Epidermal melanocyte (primary cell): ENCODE measurements at regions not wholly inside any gene's neighbourhood (a gene's known extent, or its start where the extent isn't known, plus 50 kb on each side); places are given as distances from the start of the nearest gene placed in this dataset.
"Not testable (repeated sequence)": the region's sequence is repeated elsewhere in the genome, so short reads cannot be mapped to it uniquely, and the experiment has no call there.

Source experiments
- DNase-seq: peaks from one replicate; pipeline ENCODE4 v3.0.0; 2011; ENCODE audit warnings: low spot score; ENCODE audit not compliant: insufficient read length

GRCh38 chr11:31959716-31960115, 131.2 kb upstream of the RCN1 start:
- DNase-seq: no peak

DNA sequence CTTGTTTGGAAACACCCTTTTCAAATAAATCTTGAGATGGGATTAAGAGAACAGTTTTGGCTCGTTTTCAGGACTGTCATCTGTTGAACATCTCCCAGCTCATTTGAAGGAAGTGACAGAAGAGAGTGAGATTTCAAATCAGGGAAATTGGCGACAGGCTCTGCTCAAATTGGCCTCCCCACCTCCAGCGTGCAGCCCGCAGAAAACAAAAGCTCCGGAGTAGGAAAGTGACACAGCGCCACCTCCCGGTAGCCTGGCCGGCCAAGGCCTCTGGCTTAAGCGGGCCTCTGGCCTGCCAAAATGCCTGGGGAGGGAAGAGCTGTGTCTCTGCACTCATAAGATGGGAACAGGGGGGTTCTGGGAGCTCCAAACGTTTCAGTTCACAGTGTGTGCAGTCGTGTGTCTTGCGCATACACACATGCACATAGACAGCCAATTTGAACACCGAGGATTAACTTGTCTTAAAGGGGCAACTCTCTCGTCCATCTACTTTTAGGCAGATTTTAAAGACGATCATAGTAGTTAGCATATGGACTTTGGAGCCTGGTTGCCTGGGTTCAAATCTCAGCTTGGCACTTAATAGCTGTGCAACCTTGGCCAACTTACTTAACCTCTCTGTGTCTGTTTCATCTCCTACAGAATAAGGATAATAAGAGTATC, 132.7 kb upstream of the RCN1 start:
- no peak for DNase-seq

DNA sequence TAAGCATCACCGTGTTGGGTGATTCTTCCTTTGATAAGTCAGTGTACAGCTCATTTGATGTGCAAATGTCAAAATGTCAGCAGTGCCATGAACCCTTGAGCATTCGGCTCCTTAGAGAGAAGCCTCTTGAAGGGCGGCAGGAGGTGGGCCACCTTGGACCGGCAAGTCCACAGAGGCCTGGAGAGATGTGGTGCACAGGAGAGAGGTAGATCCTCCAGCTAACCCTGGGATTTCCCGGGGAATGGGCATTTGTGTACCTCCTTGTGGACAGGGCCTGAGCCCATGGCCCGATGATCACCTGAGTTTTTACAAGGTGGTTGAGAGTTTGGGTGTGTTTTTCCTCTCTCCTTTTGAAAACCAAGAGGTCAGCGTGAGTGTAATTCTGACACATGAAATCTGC, 133.2 kb upstream of the RCN1 start:
- DNase-seq: no peak

GRCh38 chr11:31956310-31956709, 134.6 kb upstream of the RCN1 start:
- DNase-seq: no peak

GRCh38 chr11:31955838-31956237, 135.0 kb upstream of the RCN1 start:
- DNase-seq: no peak

DNA sequence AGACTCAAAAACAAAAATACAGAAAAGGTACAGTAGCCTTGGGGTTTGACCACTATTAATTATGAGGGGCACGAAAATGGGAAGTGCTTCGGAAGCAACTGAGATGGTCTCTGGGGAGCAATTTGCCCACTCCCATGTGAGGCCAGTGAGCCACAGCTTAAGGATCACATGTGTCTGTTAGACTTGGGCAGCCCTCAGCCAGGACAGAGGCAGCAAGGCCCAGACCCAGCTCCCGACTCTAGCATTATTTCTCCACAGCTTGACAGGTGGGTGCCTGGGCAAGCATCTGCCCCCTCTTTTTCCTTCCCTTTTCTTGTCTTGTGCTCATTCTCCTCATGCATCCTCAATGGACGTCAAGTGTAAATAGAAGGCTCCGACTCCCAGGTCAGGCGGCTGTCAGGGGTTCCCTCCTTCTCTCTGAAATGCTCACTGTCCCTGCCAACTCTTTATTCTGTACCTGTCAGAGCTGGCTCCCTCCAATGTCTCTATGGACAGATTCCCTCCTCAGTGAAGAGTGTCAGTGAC, 137.0 kb upstream of the RCN1 start:
- no peak for DNase-seq

DNA sequence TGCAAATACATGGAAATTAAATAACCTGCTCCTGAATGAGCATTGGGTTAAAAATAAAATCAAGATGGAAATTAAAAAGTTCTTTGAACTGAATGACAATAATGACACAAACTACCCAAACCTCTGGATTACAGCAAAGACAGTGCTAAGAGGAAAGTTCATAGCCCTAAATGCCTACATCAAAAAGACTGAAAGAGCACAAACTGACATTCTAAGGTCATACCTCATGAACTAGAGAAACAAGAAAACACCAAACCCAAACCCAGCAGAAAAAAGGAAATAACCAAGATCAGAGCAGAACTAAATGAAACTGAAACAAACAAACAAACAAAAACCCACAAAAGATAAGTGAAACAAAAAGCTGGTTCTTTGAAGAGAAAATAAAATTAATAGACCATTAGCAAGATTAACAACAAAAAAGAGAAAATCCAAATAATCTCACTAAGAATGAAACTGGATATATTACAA, 138.6 kb upstream of the PAX6 start:
- not testable (repeated sequence) for DNase-seq

GRCh38 chr11:31947051-31947450, 135.9 kb upstream of the PAX6 start:
- no peak for DNase-seq

DNA sequence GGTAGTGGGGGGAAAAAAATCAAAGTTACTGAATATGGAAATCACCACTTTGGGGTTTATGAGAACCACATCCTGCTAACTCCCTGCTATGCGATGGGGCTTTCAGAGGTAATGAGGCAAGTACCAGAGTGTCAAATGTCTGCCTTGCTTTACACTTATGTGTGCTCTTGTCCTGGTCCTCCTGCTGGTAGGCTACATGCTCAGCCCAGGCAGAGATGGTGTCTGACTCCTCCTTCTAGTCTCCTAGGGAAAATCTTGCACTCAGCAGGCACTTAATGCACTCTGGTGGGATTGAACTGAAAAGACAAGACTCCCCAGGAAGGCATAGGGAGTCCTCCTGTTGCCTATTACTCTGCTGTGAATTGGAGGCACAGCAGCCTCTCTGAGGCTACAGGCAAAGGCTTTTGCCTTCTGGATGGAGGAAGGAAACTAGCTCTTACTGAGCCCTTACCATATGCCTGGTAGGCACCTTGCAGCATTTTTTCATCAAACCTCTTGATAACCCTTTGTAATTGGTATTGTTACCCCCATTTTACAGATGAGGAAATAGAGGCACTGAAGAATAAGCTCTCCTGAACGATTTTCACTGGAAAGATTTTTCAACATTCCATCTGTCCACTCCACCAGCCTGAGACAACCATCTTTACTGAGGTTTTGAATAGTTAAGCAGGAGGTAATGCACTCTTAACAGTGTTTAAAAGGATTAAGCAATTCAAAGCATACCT, 132.1 kb upstream of the PAX6 start:
- no peak for DNase-seq

DNA sequence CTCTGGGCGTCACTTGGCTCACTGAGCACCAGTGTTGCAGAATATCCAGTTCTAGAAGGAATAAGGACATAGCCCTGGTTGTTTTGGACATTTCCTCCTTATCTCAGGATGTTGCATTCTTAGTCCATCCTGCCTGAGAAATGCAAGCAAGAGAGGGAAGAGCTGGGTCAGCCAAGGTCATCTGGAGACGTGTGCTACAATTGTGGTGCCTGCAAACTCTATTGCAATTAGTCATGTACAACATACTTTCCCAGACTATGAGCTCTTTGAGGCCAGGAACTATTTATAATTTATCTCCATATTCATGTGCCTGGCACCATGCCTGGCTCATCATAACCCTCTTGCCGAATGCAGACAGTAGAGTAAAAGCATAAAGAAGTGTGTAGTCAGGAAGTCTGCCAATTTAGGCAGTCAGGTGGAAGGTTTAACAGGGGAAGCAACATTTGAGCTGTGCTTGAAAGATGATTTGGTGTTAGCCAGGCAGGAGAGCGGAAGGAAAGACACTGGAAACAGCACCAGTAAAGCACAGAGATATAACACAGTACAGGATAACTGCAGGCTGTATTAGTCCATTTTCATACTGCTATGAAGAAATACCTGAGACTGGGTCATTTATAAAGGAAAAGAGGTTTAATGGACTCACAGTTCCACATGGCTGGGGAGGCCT, 129.4 kb upstream of the PAX6 start:
- DNase-seq: no peak

- DNase-seq: no peak
Observed at GRCh38 chr11:31939004-31939403, 127.9 kb upstream of the PAX6 start.

- no peak for DNase-seq
Observed at GRCh38 chr11:31936312-31936711, 125.2 kb upstream of the PAX6 start.

- DNase-seq: no peak
Observed at GRCh38 chr11:31932879-31933278, 121.8 kb upstream of the PAX6 start.

DNA sequence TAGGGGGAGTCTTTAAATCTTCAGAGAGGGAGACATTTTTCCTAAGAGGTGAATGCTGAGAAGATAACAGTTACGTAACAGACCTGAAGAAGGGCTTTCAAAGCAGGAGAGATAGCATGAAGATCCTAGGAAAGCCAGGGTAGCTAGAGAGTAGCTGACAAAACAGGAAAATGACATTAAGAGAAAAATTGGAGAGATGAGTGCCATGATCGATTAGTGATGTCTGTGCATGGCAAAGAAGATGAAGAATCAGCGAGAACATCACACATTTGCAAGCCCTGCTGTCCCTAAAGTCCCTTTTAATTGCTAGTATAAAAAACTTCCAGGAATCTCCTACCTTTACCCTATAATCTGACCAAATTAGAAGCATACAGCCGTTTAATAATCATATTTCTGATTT, 116.9 kb upstream of the PAX6 start:
- DNase-seq: no peak

GRCh38 chr11:31926816-31927528, 115.8 kb upstream of the PAX6 start:
- DNase-seq: no peak

DNA sequence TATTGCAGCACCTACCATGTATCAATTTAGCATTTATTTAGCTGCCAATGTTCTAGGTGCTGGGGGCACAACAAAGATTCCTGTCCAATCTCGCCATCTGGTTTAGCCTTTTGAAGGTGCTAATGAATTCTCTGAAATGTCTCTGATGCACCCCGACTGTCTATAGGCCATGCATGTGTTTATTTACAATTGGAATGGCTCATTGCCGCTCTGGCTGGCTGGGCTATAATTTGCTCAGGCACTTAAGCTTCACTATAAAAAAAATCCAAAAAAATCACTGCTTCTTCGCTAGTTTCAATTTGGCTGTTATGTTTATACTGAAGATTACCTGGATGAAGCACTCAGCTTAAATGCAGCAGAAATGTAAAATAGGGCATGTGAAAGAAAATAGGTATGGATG, 115.0 kb upstream of the PAX6 start:
- DNase-seq: no peak

- no peak for DNase-seq
Observed at GRCh38 chr11:31922450-31922849, 111.3 kb upstream of the PAX6 start.

GRCh38 chr11:31921081-31921480, 110.0 kb upstream of the PAX6 start:
- DNase-seq: no peak

DNA sequence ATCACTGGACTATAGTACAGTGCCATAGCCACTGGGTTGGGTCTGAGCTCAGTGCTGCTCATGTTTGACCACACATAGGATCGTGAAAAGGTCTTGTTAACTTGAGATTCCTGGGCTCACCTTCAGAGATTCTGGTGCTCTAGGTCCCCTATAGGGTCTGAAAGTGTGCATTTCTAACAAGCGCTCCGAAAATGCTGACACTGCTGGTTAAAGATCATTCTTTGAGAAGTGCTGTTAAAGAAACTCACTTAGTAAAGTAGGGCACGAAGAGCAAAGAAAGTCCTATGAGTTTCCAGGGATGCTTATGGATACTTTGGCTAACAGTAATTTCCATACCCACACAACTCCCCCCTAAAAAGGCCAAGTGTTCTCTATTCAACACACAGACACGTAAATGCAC, 108.1 kb upstream of the PAX6 start:
- no peak for DNase-seq

DNA sequence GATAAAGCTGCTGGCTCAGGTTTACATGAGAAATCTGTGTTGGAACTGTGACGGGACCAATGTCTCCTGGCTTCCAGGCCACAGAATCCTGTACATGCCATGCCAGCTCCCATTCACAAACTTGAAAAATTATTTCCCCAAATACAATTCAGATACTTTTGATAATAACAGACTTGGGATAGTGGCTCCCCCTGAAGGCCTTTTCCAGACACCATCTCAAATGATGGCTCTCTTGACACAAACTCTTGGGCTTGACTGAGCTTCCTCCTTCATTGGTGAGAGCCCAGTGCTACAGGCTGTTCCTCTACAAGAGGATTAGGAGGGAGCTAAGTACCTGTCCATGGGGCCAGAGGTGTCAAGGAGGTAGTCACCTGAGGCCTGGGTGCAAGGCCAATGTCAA, 104.7 kb upstream of the PAX6 start:
- no peak for DNase-seq

GRCh38 chr11:31913985-31914384, 102.9 kb upstream of the PAX6 start:
- DNase-seq: no peak

DNA sequence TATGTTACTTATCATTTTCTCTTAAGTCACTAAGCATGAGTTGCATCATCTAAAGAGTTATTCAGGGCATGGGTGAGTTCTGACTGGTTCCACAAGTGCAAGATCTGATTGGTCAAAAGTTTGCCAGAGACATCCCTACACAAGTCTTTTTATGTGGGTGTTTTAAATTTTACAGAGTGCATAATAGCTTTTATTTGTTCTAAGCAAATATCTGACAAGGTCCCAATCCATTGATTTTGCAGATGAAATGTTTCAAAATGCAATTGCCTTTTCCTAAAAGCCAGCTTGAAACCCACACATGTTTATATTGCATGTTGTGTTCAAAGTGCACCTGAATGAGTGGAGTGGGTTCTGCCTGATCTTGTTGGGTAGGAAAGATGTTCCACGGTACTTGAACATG, 101.7 kb upstream of the PAX6 start:
- DNase-seq: no peak
